Prostate gland (tissue), 2 donors: ENCODE measurements at regions not wholly inside any gene's neighbourhood (a gene's known extent, or its start where the extent isn't known, plus 50 kb on each side); places are given as distances from the start of the nearest gene placed in this dataset.

Experiments used
- POLR2AphosphoS5 ChIP-seq: sonication (generic); formaldehyde crosslinking; IDR thresholded peaks from one replicate; pipeline ENCODE4 v1.6.1; 2017; ENCODE audit warnings: antibody characterized with exemption
- TF ChIP-seq, protein P1 (sequence below), 4 experiments: fragments of 200-600 bp in 2 of 4; fragments of 450-650 bp in 2 of 4; sonication (generic) in 2 of 4; IDR thresholded peaks; 1 replicate in 3 of 4; 2 replicates in 1 of 4; pipeline ENCODE4 v1.5.1; 2016 to 2019; ENCODE audit warnings: antibody characterized with exemption in 4 of 4, mild to moderate bottlenecking in 2 of 4, moderate library complexity in 2 of 4

DNA sequence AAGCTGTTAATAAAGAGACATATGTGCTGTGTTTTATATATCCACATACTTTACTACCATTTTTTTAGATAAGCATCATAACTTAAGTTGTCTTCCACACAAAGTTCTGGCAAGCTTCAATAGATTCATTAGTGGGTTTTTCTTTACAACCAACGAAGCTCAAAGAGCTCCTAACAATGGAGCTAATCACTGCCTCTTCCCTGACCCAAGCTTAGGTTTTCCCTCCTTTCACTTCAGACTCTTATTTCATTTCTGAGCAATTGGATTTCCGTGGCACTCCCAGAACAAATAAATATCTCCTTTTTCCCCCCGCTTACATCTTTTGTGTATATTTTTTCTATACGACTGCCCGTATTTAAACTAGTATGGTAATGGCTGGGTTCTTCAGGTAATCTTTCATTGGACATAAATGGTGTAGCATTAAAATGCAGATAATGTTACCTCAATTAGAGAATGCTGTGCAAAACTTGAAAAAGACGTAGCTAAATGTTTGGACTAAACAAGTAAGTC lies 275.5 kb upstream of the TMEM161B start:
- TF ChIP-seq, protein P1, sequence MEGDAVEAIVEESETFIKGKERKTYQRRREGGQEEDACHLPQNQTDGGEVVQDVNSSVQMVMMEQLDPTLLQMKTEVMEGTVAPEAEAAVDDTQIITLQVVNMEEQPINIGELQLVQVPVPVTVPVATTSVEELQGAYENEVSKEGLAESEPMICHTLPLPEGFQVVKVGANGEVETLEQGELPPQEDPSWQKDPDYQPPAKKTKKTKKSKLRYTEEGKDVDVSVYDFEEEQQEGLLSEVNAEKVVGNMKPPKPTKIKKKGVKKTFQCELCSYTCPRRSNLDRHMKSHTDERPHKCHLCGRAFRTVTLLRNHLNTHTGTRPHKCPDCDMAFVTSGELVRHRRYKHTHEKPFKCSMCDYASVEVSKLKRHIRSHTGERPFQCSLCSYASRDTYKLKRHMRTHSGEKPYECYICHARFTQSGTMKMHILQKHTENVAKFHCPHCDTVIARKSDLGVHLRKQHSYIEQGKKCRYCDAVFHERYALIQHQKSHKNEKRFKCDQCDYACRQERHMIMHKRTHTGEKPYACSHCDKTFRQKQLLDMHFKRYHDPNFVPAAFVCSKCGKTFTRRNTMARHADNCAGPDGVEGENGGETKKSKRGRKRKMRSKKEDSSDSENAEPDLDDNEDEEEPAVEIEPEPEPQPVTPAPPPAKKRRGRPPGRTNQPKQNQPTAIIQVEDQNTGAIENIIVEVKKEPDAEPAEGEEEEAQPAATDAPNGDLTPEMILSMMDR (IDR thresholded peaks at IDR 0.05), result no peak
- TF ChIP-seq POLR2AphosphoS5, result no peak
